ENCODE measurements at regions not wholly inside any gene's neighbourhood (a gene's known extent, or its start where the extent isn't known, plus 50 kb on each side); places are given as distances from the start of the nearest gene placed in this dataset.

- DNase-seq (no peak), FAIRE-seq (no peak)
- no peak overlapping the region for H3K4me3 ChIP-seq (ENCODE audit: low read length in 3 of 3)
- H3K27me3 ChIP-seq (ENCODE audit: control insufficient read depth, insufficient read depth, low read length) = no peaks in the 10 kb centered on the region
- no peak overlapping the region for H3K9ac ChIP-seq (ENCODE audit: low read length in 3 of 3)
- H3K4me1 ChIP-seq (ENCODE audit: control insufficient read depth in 2 of 3, insufficient read depth in 2 of 3, low read depth in 1 of 3, low read length in 3 of 3) = no peaks in the 10 kb centered on the region
- no peak overlapping the region for H3K27ac ChIP-seq (ENCODE audit: low read depth in 2 of 2, low read length in 2 of 2)
- no peaks in the 10 kb centered on the region for H3K36me3 ChIP-seq (ENCODE audit: control insufficient read depth in 2 of 3, insufficient read depth in 3 of 3, low read length in 3 of 3)
- TF ChIP-seq CTCF (IDR thresholded peaks at IDR 0.05; ENCODE audit: borderline replicate concordance, extremely low read depth, insufficient read depth) = no peak
- no peaks in the 10 kb centered on the region for H3K9me3 ChIP-seq (ENCODE audit: control insufficient read depth in 2 of 3, insufficient read depth in 1 of 3, low read length in 3 of 3)
- intact Hi-C loops (cut with DNase I) = no loop called here
Measured at GRCh38 chr17:33444731-33445130, 151.6 kb upstream of the ASIC2 start.

GRCh38 chr17:33447090-33447489, 154.0 kb upstream of the ASIC2 start:
- no peaks in the 10 kb centered on the region for H3K4me1 ChIP-seq (ENCODE audit: control insufficient read depth in 2 of 3, insufficient read depth in 2 of 3, low read depth in 1 of 3, low read length in 3 of 3)
- DNase-seq (no peak), FAIRE-seq (no peak)
- H3K9me3 ChIP-seq (ENCODE audit: control insufficient read depth in 2 of 3, insufficient read depth in 1 of 3, low read length in 3 of 3) = no peaks in the 10 kb centered on the region
- no peak for TF ChIP-seq CTCF (IDR thresholded peaks at IDR 0.05; ENCODE audit: borderline replicate concordance, extremely low read depth, insufficient read depth)
- no peaks in the 10 kb centered on the region for H3K27me3 ChIP-seq (ENCODE audit: control insufficient read depth, insufficient read depth, low read length)
- no peak overlapping the region for H3K4me3 ChIP-seq (ENCODE audit: low read length in 3 of 3)
- H3K27ac ChIP-seq (ENCODE audit: low read depth in 2 of 2, low read length in 2 of 2) = no peak overlapping the region
- no peak overlapping the region for H3K9ac ChIP-seq (ENCODE audit: low read length in 3 of 3)
- intact Hi-C loops (cut with DNase I) = no loop called here
- H3K36me3 ChIP-seq (ENCODE audit: control insufficient read depth in 2 of 3, insufficient read depth in 3 of 3, low read length in 3 of 3) = no peaks in the 10 kb centered on the region

DNA sequence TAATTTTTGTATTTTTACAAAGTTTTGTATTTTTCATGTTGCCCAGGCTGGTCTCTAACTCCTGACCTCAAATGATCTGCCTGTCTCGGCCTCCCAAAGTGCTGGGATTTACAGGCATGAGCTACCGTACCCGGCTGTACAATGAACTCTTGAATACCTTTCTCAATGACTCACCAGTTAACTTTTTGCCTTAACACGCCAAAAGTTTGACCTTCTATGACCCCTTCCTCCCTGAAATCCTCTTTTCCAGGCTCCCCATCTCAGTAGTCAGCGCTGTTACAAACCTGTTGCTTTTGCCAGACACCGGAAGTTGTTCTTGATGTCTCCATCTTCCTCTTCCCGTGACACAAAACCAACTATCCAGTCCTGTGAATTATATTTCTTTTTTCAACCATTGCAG, 158.1 kb upstream of the ASIC2 start:
- H3K9ac ChIP-seq (ENCODE audit: low read length in 3 of 3) = no peak overlapping the region
- DNase-seq (no peak), FAIRE-seq (no peak)
- no peak for TF ChIP-seq CTCF (IDR thresholded peaks at IDR 0.05; ENCODE audit: borderline replicate concordance, extremely low read depth, insufficient read depth)
- H3K4me3 ChIP-seq (ENCODE audit: low read length in 3 of 3) = no peak overlapping the region
- intact Hi-C loops (cut with DNase I) = no loop called here
- H3K27me3 ChIP-seq (ENCODE audit: control insufficient read depth, insufficient read depth, low read length) = no peaks in the 10 kb centered on the region
- H3K9me3 ChIP-seq (ENCODE audit: control insufficient read depth in 2 of 3, insufficient read depth in 1 of 3, low read length in 3 of 3) = no peaks in the 10 kb centered on the region
- H3K36me3 ChIP-seq (ENCODE audit: control insufficient read depth in 2 of 3, insufficient read depth in 3 of 3, low read length in 3 of 3) = no peaks in the 10 kb centered on the region
- H3K27ac ChIP-seq (ENCODE audit: low read depth in 2 of 2, low read length in 2 of 2) = no peak overlapping the region
- H3K4me1 ChIP-seq (ENCODE audit: control insufficient read depth in 2 of 3, insufficient read depth in 2 of 3, low read depth in 1 of 3, low read length in 3 of 3) = no peaks in the 10 kb centered on the region

DNA sequence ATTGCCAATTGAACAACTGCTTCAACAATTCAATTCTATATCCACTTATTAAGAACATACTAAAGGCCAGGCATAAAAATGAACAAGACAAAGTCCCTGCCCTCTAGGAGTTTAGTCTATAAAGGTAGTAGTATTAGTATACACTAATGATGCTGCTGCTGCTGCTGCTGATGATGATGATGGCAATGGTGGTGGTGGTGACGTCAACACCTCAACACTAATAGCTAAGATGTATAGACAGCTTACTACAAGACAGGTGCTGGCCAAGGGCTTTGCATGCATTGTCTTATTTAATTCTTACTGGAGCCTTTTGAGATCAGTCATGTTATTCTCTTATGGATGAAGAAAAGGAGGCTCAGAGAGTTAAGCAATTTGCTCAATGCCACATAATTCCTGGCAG, 164.4 kb upstream of the ASIC2 start:
- no peak overlapping the region for H3K4me3 ChIP-seq (ENCODE audit: low read length in 3 of 3)
- no peaks in the 10 kb centered on the region for H3K4me1 ChIP-seq (ENCODE audit: control insufficient read depth in 2 of 3, insufficient read depth in 2 of 3, low read depth in 1 of 3, low read length in 3 of 3)
- H3K9ac ChIP-seq (ENCODE audit: low read length in 3 of 3) = no peak overlapping the region
- FAIRE-seq (no peak), DNase-seq (no peak)
- no peaks in the 10 kb centered on the region for H3K27me3 ChIP-seq (ENCODE audit: control insufficient read depth, insufficient read depth, low read length)
- intact Hi-C loops (cut with DNase I) = no loop called here
- H3K9me3 ChIP-seq (ENCODE audit: control insufficient read depth in 2 of 3, insufficient read depth in 1 of 3, low read length in 3 of 3) = no peaks in the 10 kb centered on the region
- H3K36me3 ChIP-seq (ENCODE audit: control insufficient read depth in 2 of 3, insufficient read depth in 3 of 3, low read length in 3 of 3) = no peaks in the 10 kb centered on the region
- no peak for TF ChIP-seq CTCF (IDR thresholded peaks at IDR 0.05; ENCODE audit: borderline replicate concordance, extremely low read depth, insufficient read depth)
- no peak overlapping the region for H3K27ac ChIP-seq (ENCODE audit: low read depth in 2 of 2, low read length in 2 of 2)

Data from kidney (tissue), 13 donors.